Mesodermal cell (in vitro differentiated cells): ENCODE measurements at regions not wholly inside any gene's neighbourhood (a gene's known extent, or its start where the extent isn't known, plus 50 kb on each side); places are given as distances from the start of the nearest gene placed in this dataset.
"Not testable (repeated sequence)": the region's sequence is repeated elsewhere in the genome, so short reads cannot be mapped to it uniquely, and the experiment has no call there.

Experiments
- H3K27ac ChIP-seq: 2 replicates; pipeline ENCODE4 v1.7.0; 2013; ENCODE audit warnings: mild to moderate bottlenecking, low read depth, low read length, moderate library complexity; ENCODE audit not compliant: severe bottlenecking
- H3K36me3 ChIP-seq: 2 replicates; pipeline ENCODE4 v1.7.1; 2013; ENCODE audit warnings: mild to moderate bottlenecking, low read length, moderate library complexity; ENCODE audit not compliant: control insufficient read depth, insufficient read depth
- H3K4me1 ChIP-seq: one replicate; pipeline ENCODE4 v1.7.1; 2013; ENCODE audit warnings: mild to moderate bottlenecking, low read length; ENCODE audit not compliant: insufficient read depth, control insufficient read depth, poor library complexity, severe bottlenecking
- H3K4me3 ChIP-seq: 2 replicates; pipeline ENCODE4 v1.7.0; 2013; ENCODE audit warnings: low read length, control low read depth, mild to moderate bottlenecking; ENCODE audit not compliant: insufficient read depth, poor library complexity, severe bottlenecking; ENCODE audit errors: extremely low read depth
- H3K9me3 ChIP-seq: 2 replicates; pipeline ENCODE4 v1.7.1; 2013; ENCODE audit warnings: mild to moderate bottlenecking, low read length, moderate library complexity; ENCODE audit not compliant: control insufficient read depth
- WGBS, 2 experiments: methylation state at CpG; one replicate each; pipeline ENCODE4 v1.1.5; 2013; ENCODE audit warnings: missing lambda C conversion rate in 2 of 2; ENCODE audit not compliant: insufficient coverage in 2 of 2; 5-methylcytosine and 5-hydroxymethylcytosine counted together

- H3K4me3 ChIP-seq = no peak overlapping the region
- WGBS, 2 experiments = 85 to 86% methylated on average over 27 to 28 of the region's 31 CpGs
- H3K36me3 ChIP-seq = no peaks in the 10 kb centered on the region
- H3K27ac ChIP-seq = no peak overlapping the region
- H3K4me1 ChIP-seq = no peaks in the 10 kb centered on the region
- H3K9me3 ChIP-seq = no peaks in the 10 kb centered on the region
Observed at GRCh38 chr12:131458931-131459772, 251.7 kb upstream of the SFSWAP start.

- WGBS, 2 experiments = 71 to 75% methylated on average over 17 to 19 of the region's 21 CpGs
- H3K27ac ChIP-seq = no peak overlapping the region
- no peaks in the 10 kb centered on the region for H3K9me3 ChIP-seq
- H3K4me3 ChIP-seq = no peak overlapping the region
- no peaks in the 10 kb centered on the region for H3K36me3 ChIP-seq
- H3K4me1 ChIP-seq = no peaks in the 10 kb centered on the region
Observed at GRCh38 chr12:131459773-131460365, 251.0 kb upstream of the SFSWAP start.

DNA sequence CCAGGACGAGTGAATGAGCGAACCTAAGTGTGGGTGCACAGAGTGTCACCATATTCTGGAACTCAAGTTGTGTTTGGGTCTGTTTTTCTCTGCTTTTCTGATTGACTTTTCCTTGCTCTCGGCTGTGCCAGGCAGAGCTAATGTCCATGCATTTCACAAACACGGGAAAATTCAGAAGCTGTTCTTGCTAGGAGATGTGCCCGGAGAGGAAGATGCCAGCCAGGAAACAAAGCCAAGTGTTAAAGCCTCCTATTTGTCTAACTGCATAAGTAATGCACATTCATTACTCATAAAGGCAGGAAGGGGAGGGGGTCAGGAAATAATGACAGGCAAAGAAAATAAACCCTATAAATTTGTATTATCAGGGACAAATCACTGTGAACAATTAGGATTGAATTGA lies 250.4 kb upstream of the SFSWAP start:
- H3K36me3 ChIP-seq = no peaks in the 10 kb centered on the region
- no peaks in the 10 kb centered on the region for H3K4me1 ChIP-seq
- no peaks in the 10 kb centered on the region for H3K9me3 ChIP-seq
- WGBS, 2 experiments = 89 to 92% methylated on average over 4 of the region's 5 CpGs
- H3K27ac ChIP-seq = no peak overlapping the region
- no peak overlapping the region for H3K4me3 ChIP-seq

GRCh38 chr12:131461096-131461495 lies 249.8 kb upstream of the SFSWAP start:
- Histone ChIP-seq H3K4me1 (no peaks in the 10 kb centered on the region), H3K36me3 (no peaks in the 10 kb centered on the region), H3K9me3 (no peaks in the 10 kb centered on the region), H3K4me3 (no peak overlapping the region), H3K27ac (no peak overlapping the region)
- WGBS, 2 experiments = 75 to 76% methylated on average over 2 of the region's 2 CpGs

GRCh38 chr12:131463174-131463573 lies 247.7 kb upstream of the SFSWAP start:
- Histone ChIP-seq H3K9me3 (no peaks in the 10 kb centered on the region), H3K27ac (no peak overlapping the region), H3K4me1 (no peaks in the 10 kb centered on the region), H3K36me3 (no peaks in the 10 kb centered on the region), H3K4me3 (no peak overlapping the region)
- WGBS, 2 experiments = 82% methylated on average over 2 of the region's 4 CpGs; no CpG with 5 or more reads in 1 of the 2 experiments

GRCh38 chr12:131464081-131464480 lies 246.8 kb upstream of the SFSWAP start:
- Histone ChIP-seq H3K4me1 (no peaks in the 10 kb centered on the region), H3K9me3 (no peaks in the 10 kb centered on the region), H3K36me3 (no peaks in the 10 kb centered on the region), H3K27ac (no peak overlapping the region), H3K4me3 (no peak overlapping the region)
- whole genome bisulfite sequencing, 2 experiments = 100% methylated on average over 1 of the region's 1 CpG; no CpG with 5 or more reads in 1 of the 2 experiments

DNA sequence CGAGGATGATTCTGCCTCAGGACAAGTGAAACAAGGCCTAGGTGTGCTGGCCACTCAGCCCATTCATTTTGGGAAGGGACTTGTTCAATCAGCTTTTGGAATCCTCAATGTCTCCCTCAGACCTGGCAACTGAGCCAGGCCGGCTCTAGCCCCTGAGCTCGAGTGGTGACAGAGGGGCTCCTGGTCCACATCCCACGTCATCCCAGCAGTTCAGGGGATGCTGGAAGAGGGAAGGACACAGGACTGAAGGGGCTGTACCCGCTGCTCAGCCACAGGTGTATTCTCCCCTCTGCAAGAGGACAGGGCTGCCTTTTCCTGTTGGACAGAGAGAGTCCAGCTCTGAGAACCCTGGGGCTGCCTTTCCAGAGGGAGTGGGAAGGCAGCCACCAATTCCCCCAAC lies 244.6 kb upstream of the SFSWAP start:
- Histone ChIP-seq H3K27ac (no peak overlapping the region), H3K36me3 (no peaks in the 10 kb centered on the region), H3K4me3 (no peak overlapping the region), H3K4me1 (no peaks in the 10 kb centered on the region), H3K9me3 (no peaks in the 10 kb centered on the region)
- 97 to 98% methylated on average over 4 of the region's 5 CpGs for WGBS, 2 experiments

GRCh38 chr12:131466932-131467331 lies 244.0 kb upstream of the SFSWAP start:
- Histone ChIP-seq H3K9me3 (no peaks in the 10 kb centered on the region), H3K4me3 (no peak overlapping the region), H3K27ac (no peak overlapping the region), H3K4me1 (no peaks in the 10 kb centered on the region), H3K36me3 (no peaks in the 10 kb centered on the region)
- WGBS, 2 experiments = 90 to 94% methylated on average over 3 to 4 of the region's 4 CpGs

GRCh38 chr12:131468206-131468605 lies 242.7 kb upstream of the SFSWAP start:
- 92% methylated on average over 2 of the region's 5 CpGs; no CpG with 5 or more reads in 1 of the 2 experiments for WGBS, 2 experiments
- Histone ChIP-seq H3K4me1 (no peaks in the 10 kb centered on the region), H3K4me3 (no peak overlapping the region)

DNA sequence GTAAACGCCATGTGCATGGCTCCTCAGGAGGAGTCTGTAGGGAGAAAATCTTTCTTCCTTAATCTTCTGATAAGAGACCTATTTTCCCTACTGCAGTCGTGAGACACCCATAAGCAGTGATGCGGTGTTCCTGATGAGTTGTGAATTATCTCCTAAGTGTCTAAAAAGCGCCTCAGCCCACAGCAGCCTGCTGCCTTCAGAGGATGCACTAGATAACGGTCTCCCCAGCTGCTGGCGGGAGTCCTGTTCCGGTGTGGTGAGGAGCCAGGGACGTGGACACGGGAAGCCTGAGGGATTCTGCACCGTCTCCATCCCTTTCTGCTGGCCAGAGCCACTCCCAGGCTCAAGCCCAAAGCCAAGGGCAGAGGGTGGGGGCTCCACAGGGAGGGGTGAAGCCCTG lies 240.9 kb upstream of the SFSWAP start:
- not testable (repeated sequence) for H3K4me3 ChIP-seq, H3K27ac ChIP-seq, H3K4me1 ChIP-seq, H3K9me3 ChIP-seq, H3K36me3 ChIP-seq
- no CpG with 5 or more reads among the region's 10 CpGs for WGBS, 2 experiments

More at GRCh38 chr12:131468206-131468605, 242.7 kb upstream of the SFSWAP start:
- Histone ChIP-seq H3K9me3 (no peaks in the 10 kb centered on the region), H3K36me3 (no peaks in the 10 kb centered on the region), H3K27ac (no peak overlapping the region)
